OCI-LY1 (cell line): ENCODE measurements at regions not wholly inside any gene's neighbourhood (a gene's known extent, or its start where the extent isn't known, plus 50 kb on each side); places are given as distances from the start of the nearest gene placed in this dataset.

Experiments
- EZH2 ChIP-seq: fragments of 200-600 bp; sonication (generic), shearing (Covaris generic); IDR thresholded peaks from 2 replicates; pipeline ENCODE4 v1.8.0; 2017; ENCODE audit warnings: borderline replicate concordance, mixed run types, mild to moderate bottlenecking, antibody characterized with exemption, low read length, moderate library complexity, mixed read lengths
- TF ChIP-seq, protein P1 (sequence below): fragments of 200-600 bp; sonication (generic), shearing (Covaris generic); IDR thresholded peaks from 2 replicates; pipeline ENCODE4 v1.5.1; 2017; ENCODE audit warnings: mild to moderate bottlenecking, antibody characterized with exemption, low read length, moderate library complexity, mixed read lengths

- TF ChIP-seq, protein P1, sequence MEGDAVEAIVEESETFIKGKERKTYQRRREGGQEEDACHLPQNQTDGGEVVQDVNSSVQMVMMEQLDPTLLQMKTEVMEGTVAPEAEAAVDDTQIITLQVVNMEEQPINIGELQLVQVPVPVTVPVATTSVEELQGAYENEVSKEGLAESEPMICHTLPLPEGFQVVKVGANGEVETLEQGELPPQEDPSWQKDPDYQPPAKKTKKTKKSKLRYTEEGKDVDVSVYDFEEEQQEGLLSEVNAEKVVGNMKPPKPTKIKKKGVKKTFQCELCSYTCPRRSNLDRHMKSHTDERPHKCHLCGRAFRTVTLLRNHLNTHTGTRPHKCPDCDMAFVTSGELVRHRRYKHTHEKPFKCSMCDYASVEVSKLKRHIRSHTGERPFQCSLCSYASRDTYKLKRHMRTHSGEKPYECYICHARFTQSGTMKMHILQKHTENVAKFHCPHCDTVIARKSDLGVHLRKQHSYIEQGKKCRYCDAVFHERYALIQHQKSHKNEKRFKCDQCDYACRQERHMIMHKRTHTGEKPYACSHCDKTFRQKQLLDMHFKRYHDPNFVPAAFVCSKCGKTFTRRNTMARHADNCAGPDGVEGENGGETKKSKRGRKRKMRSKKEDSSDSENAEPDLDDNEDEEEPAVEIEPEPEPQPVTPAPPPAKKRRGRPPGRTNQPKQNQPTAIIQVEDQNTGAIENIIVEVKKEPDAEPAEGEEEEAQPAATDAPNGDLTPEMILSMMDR = no peak
- no peak for TF ChIP-seq EZH2
Measured at GRCh38 chr22:49149721-49150608, 677.7 kb downstream of the BRD1 start.
